ENCODE measurements at regions not wholly inside any gene's neighbourhood (a gene's known extent, or its start where the extent isn't known, plus 50 kb on each side); places are given as distances from the start of the nearest gene placed in this dataset.

DNA sequence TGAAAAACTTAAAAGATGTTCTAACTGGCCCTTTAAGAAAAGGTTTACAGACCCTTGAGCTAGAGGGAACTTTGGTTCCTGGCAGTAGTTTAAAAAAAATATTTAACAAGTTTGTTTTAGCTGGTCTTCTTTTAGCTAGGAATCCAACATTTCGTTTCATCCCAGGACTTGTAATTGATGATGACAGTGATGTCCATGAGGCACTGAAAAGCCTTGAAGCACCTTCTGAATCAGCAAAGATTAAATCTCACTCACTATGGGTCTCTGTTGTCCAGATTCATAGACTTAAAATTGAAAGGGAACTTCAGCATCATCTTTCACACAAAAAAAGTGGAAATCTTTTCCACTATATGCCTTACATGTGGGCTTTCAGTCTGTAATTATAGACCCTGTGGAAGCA lies 102.9 kb upstream of the ETAA1 start:
- TF ChIP-seq CTCF (IDR thresholded peaks at IDR 0.05; ENCODE audit: low read depth, low read length, poor library complexity, severe bottlenecking) (no peak), EZH2phosphoT487 (IDR thresholded peaks at IDR 0.05; ENCODE audit: borderline replicate concordance, low read length) (no peak)
